Naive thymus-derived CD8-positive, alpha-beta T cell (primary cell): ENCODE measurements at regions not wholly inside any gene's neighbourhood (a gene's known extent, or its start where the extent isn't known, plus 50 kb on each side); places are given as distances from the start of the nearest gene placed in this dataset.

ENCODE experiments used
- ATAC-seq, 2 donors: fragments of 150-1000 bp; cut with Tn5 transposase in 1 of 2; sonication (Bioruptor Pico), chemical (Tn5 transposase) in 1 of 2; 1 replicate in 1 of 2; 2 replicates in 1 of 2; pipeline ENCODE4 v1.10.0; 2021; ENCODE audit warnings: mild to moderate bottlenecking in 2 of 2, moderate library complexity in 2 of 2
- POLR2A ChIA-PET: fragments of 350-600 bp; sonication (Branson Sonifier 250); formaldehyde crosslinking; loops from one replicate; lab custom pipeline; 2021; ENCODE audit warnings: antibody characterized with exemption; lab: Charles Lee
- DNase-seq, 10 donors: peaks; one replicate each; pipeline versions ENCODE4 v3.0.0 to v3.0.0-alpha.2; 2020 to 2022
- H3K27ac Mint-ChIP-seq, 10 donors: one replicate each; pipeline ENCODE4 v1.8.0; 2020 to 2022; ENCODE audit warnings: mild to moderate bottlenecking in 10 of 10, mixed read lengths in 10 of 10, moderate library complexity in 4 of 10, inconsistent platforms in 1 of 10
- H3K27me3 Mint-ChIP-seq, 5 donors: one replicate each; pipeline ENCODE4 v1.8.0; 2021 to 2022; ENCODE audit warnings: mixed read lengths in 5 of 5
- H3K36me3 Mint-ChIP-seq, 3 donors: one replicate each; pipeline ENCODE4 v1.8.0; 2020 to 2022; ENCODE audit warnings: mixed read lengths in 3 of 3, mild to moderate bottlenecking in 2 of 3, inconsistent platforms in 1 of 3
- H3K4me1 Mint-ChIP-seq, 4 donors: one replicate each; pipeline ENCODE4 v1.8.0; 2021 to 2022; ENCODE audit warnings: mixed read lengths in 4 of 4
- H3K4me3 Mint-ChIP-seq, 10 donors: one replicate each; pipeline ENCODE4 v1.8.0; 2020 to 2022; ENCODE audit warnings: mild to moderate bottlenecking in 10 of 10, mixed read lengths in 10 of 10, moderate library complexity in 6 of 10, inconsistent platforms in 1 of 10
- H3K9me3 Mint-ChIP-seq, 9 donors: one replicate each; pipeline ENCODE4 v1.8.0; 2020 to 2022; ENCODE audit warnings: mixed read lengths in 9 of 9, mild to moderate bottlenecking in 3 of 9, inconsistent platforms in 1 of 9, moderate library complexity in 1 of 9

- H3K4me3 Mint-ChIP-seq, result no peak overlapping the region
- ATAC-seq (no peak), DNase-seq (no peak)
- no peaks in the 10 kb centered on the region for H3K9me3 Mint-ChIP-seq
- H3K36me3 Mint-ChIP-seq, result no peaks in the 10 kb centered on the region
- POLR2A ChIA-PET, result no interaction called here
- no peaks in the 10 kb centered on the region for H3K4me1 Mint-ChIP-seq
- H3K27ac Mint-ChIP-seq, result no peak overlapping the region
- peaks cover 4 to 42% (median 13%) of the 10 kb centered on the region in 5 donors for H3K27me3 Mint-ChIP-seq
These were observed 68.2 kb upstream of the ARRDC4 start for GRCh38 chr15:97892167-97892938.

GRCh38 chr15:97893967-97894366 is 66.5 kb upstream of the ARRDC4 start:
- Mint-ChIP-seq H3K27me3 (peaks cover 4 to 30% (median 10%) of the 10 kb centered on the region in 5 donors), H3K27ac (no peak overlapping the region), H3K36me3 (no peaks in the 10 kb centered on the region), H3K9me3 (no peaks in the 10 kb centered on the region), H3K4me1 (no peaks in the 10 kb centered on the region), H3K4me3 (no peak overlapping the region)
- ATAC-seq, result no peak
- DNase-seq, result no peak
- POLR2A ChIA-PET, result no interaction called here

- ATAC-seq (no peak), DNase-seq (no peak)
- no peak overlapping the region for H3K4me3 Mint-ChIP-seq
- peaks cover 0 to 11% (median 2%) of the 10 kb centered on the region in 4 donors for H3K4me1 Mint-ChIP-seq
- H3K36me3 Mint-ChIP-seq, result no peaks in the 10 kb centered on the region
- no peak overlapping the region for H3K27ac Mint-ChIP-seq
- no peaks in the 10 kb centered on the region for H3K9me3 Mint-ChIP-seq
- POLR2A ChIA-PET, result no interaction called here
- H3K27me3 Mint-ChIP-seq, result peaks cover 13 to 49% (median 33%) of the 10 kb centered on the region in 5 donors
These were observed 60.5 kb upstream of the ARRDC4 start for GRCh38 chr15:97899981-97900380.

GRCh38 chr15:97902140-97902780 is 58.2 kb upstream of the ARRDC4 start:
- ATAC-seq (no peak), DNase-seq (no peak)
- peaks cover 0 to 11% (median 2%) of the 10 kb centered on the region in 4 donors for H3K4me1 Mint-ChIP-seq
- H3K4me3 Mint-ChIP-seq, result no peak overlapping the region
- H3K27ac Mint-ChIP-seq, result no peak overlapping the region
- POLR2A ChIA-PET, result no interaction called here
- H3K36me3 Mint-ChIP-seq, result no peaks in the 10 kb centered on the region
- H3K9me3 Mint-ChIP-seq, result no peaks in the 10 kb centered on the region
- peaks cover 19 to 72% (median 36%) of the 10 kb centered on the region in 5 donors for H3K27me3 Mint-ChIP-seq

GRCh38 chr15:97903560-97903959 is 56.9 kb upstream of the ARRDC4 start:
- Mint-ChIP-seq H3K36me3 (no peaks in the 10 kb centered on the region), H3K4me1 (peaks cover 0 to 11% (median 2%) of the 10 kb centered on the region in 4 donors), H3K27me3 (peaks cover 19 to 79% (median 36%) of the 10 kb centered on the region in 5 donors), H3K9me3 (no peaks in the 10 kb centered on the region), H3K27ac (no peak overlapping the region), H3K4me3 (no peak overlapping the region)
- DNase-seq, result no peak
- POLR2A ChIA-PET, result no interaction called here
- no peak for ATAC-seq

GRCh38 chr15:97903971-97904572 is 56.4 kb upstream of the ARRDC4 start:
- H3K27me3 Mint-ChIP-seq, result peaks cover 19 to 80% (median 36%) of the 10 kb centered on the region in 5 donors
- H3K27ac Mint-ChIP-seq, result no peak overlapping the region
- DNase-seq (peak in 3 of 10 donors; percentile 2 to 11 (median 4)), ATAC-seq (no peak)
- no peak overlapping the region for H3K4me3 Mint-ChIP-seq
- POLR2A ChIA-PET, result no interaction called here
- H3K36me3 Mint-ChIP-seq, result no peaks in the 10 kb centered on the region
- H3K4me1 Mint-ChIP-seq, result peaks cover 0 to 11% (median 2%) of the 10 kb centered on the region in 4 donors
- no peaks in the 10 kb centered on the region for H3K9me3 Mint-ChIP-seq

- ATAC-seq (peak; percentile 72), DNase-seq (peak; percentile 32 to 74 (median 52))
- Mint-ChIP-seq H3K9me3 (no peaks in the 10 kb centered on the region), H3K27ac (peak overlapping the region in 1 of 10 donors; percentile 43), H3K4me1 (peaks cover 0 to 3% (median under 1%) of the 10 kb centered on the region in 4 donors), H3K4me3 (no peak overlapping the region), H3K36me3 (no peaks in the 10 kb centered on the region), H3K27me3 (peaks cover 6 to 68% (median 13%) of the 10 kb centered on the region in 5 donors)
- POLR2A ChIA-PET, result no interaction called here
These were observed 51.1 kb upstream of the ARRDC4 start for GRCh38 chr15:97909291-97909891.
